GM04504 (cell line): ENCODE measurements at regions not wholly inside any gene's neighbourhood (a gene's known extent, or its start where the extent isn't known, plus 50 kb on each side); places are given as distances from the start of the nearest gene placed in this dataset.

ENCODE experiments used
- DNase-seq: peaks from one replicate; pipeline ENCODE4 v3.0.0-alpha.2; 2012; ENCODE audit warnings: low read depth

GRCh38 chr3:99434190-99434589, 204.2 kb upstream of the COL8A1 start:
- DNase-seq: no peak

GRCh38 chr3:99430348-99431134, 207.9 kb upstream of the COL8A1 start:
- DNase-seq: no peak

- DNase-seq: peak; percentile 25
These were observed 208.9 kb upstream of the COL8A1 start for GRCh38 chr3:99429502-99429901.

GRCh38 chr3:99425930-99426329, 212.5 kb upstream of the COL8A1 start:
- no peak for DNase-seq

- peak; percentile 86 for DNase-seq
These were observed 219.3 kb upstream of the COL8A1 start for GRCh38 chr3:99419116-99419515.

- no peak for DNase-seq
These were observed 219.7 kb upstream of the COL8A1 start for GRCh38 chr3:99418709-99419108.

GRCh38 chr3:99418209-99418635, 220.2 kb upstream of the COL8A1 start:
- DNase-seq: no peak

GRCh38 chr3:99413504-99413903, 224.9 kb upstream of the COL8A1 start:
- DNase-seq: no peak

GRCh38 chr3:99410789-99411311, 227.5 kb upstream of the COL8A1 start:
- peak; percentile 96 for DNase-seq

- DNase-seq: no peak
These were observed 228.4 kb upstream of the COL8A1 start for GRCh38 chr3:99409961-99410360.

GRCh38 chr3:99407257-99407656, 231.1 kb upstream of the COL8A1 start:
- no peak for DNase-seq

- no peak for DNase-seq
These were observed 235.6 kb upstream of the COL8A1 start for GRCh38 chr3:99402755-99403154.

- DNase-seq: no peak
These were observed 238.0 kb upstream of the COL8A1 start for GRCh38 chr3:99400352-99400751.

- DNase-seq: peak; percentile 68
These were observed 241.6 kb upstream of the COL8A1 start for GRCh38 chr3:99396651-99397275.

- peak; percentile 84 for DNase-seq
These were observed 243.3 kb upstream of the COL8A1 start for GRCh38 chr3:99394831-99395778.

- DNase-seq: no peak
These were observed 244.4 kb upstream of the COL8A1 start for GRCh38 chr3:99393961-99394360.

GRCh38 chr3:99388780-99389179, 249.6 kb upstream of the COL8A1 start:
- no peak for DNase-seq

- no peak for DNase-seq
These were observed 253.8 kb upstream of the COL8A1 start for GRCh38 chr3:99384596-99384995.

- DNase-seq: no peak
These were observed 261.5 kb upstream of the COL8A1 start for GRCh38 chr3:99376926-99377325.

GRCh38 chr3:99373846-99374210, 264.6 kb upstream of the COL8A1 start:
- no peak for DNase-seq

- DNase-seq: no peak
These were observed 265.1 kb upstream of the COL8A1 start for GRCh38 chr3:99373088-99373845.
